RPMI7951 (cell line): ENCODE measurements at regions not wholly inside any gene's neighbourhood (a gene's known extent, or its start where the extent isn't known, plus 50 kb on each side); places are given as distances from the start of the nearest gene placed in this dataset.

ENCODE experiments used
- DNase-seq: peaks from one replicate; pipeline ENCODE4 v3.0.0-alpha.2; 2012; ENCODE audit warnings: low read depth

GRCh38 chr1:201708691-201709090 lies 120.3 kb upstream of the IPO9 start:
- DNase-seq = no peak

- peak; percentile 59 for DNase-seq
Observed at GRCh38 chr1:201709564-201710295, 119.2 kb upstream of the IPO9 start.

GRCh38 chr1:201710632-201711597 lies 118.0 kb upstream of the IPO9 start:
- DNase-seq = no peak

GRCh38 chr1:201711811-201712210 lies 117.1 kb upstream of the IPO9 start:
- no peak for DNase-seq

GRCh38 chr1:201712387-201713085 lies 116.4 kb upstream of the IPO9 start:
- DNase-seq = no peak

GRCh38 chr1:201713086-201713810 lies 115.7 kb upstream of the IPO9 start:
- peak; percentile 99 for DNase-seq

GRCh38 chr1:201714542-201715329 lies 114.2 kb upstream of the IPO9 start:
- peak; percentile 99 for DNase-seq

GRCh38 chr1:201715351-201715750 lies 113.6 kb upstream of the IPO9 start:
- no peak for DNase-seq

GRCh38 chr1:201715801-201716741 lies 112.9 kb upstream of the IPO9 start:
- DNase-seq = no peak

- no peak for DNase-seq
Observed at GRCh38 chr1:201716742-201717135, 112.2 kb upstream of the IPO9 start.

- no peak for DNase-seq
Observed at GRCh38 chr1:201717286-201717685, 111.7 kb upstream of the IPO9 start.

- DNase-seq = no peak
Observed at GRCh38 chr1:201718346-201719202, 110.4 kb upstream of the IPO9 start.

- DNase-seq = no peak
Observed at GRCh38 chr1:201719812-201720521, 109.0 kb upstream of the IPO9 start.

GRCh38 chr1:201720522-201720844 lies 108.5 kb upstream of the IPO9 start:
- no peak for DNase-seq

GRCh38 chr1:201721082-201722049 lies 107.6 kb upstream of the IPO9 start:
- peak; percentile 47 for DNase-seq

- DNase-seq = no peak
Observed at GRCh38 chr1:201724039-201724765, 104.8 kb upstream of the IPO9 start.
